C1 segment of cervical spinal cord (tissue), 14 donors: ENCODE measurements at regions not wholly inside any gene's neighbourhood (a gene's known extent, or its start where the extent isn't known, plus 50 kb on each side); places are given as distances from the start of the nearest gene placed in this dataset.

Experiments used
- DNase-seq, 14 donors: peaks; one replicate each; lab custom pipeline; 2025; lab: John Stamatoyannopoulos, UW

GRCh38 chr7:117929237-117929636, 56.0 kb upstream of the CTTNBP2 start:
- DNase-seq: no peak

- no peak for DNase-seq
These were observed 58.1 kb upstream of the CTTNBP2 start for GRCh38 chr7:117931314-117931713.

GRCh38 chr7:117937049-117937752, 64.0 kb upstream of the CTTNBP2 start:
- no peak for DNase-seq

GRCh38 chr7:117937753-117938483, 64.7 kb upstream of the CTTNBP2 start:
- DNase-seq: no peak

- DNase-seq: no peak
These were observed 68.0 kb upstream of the CTTNBP2 start for GRCh38 chr7:117941138-117941810.

- no peak for DNase-seq
These were observed 69.5 kb upstream of the CTTNBP2 start for GRCh38 chr7:117942780-117943179.

- DNase-seq: no peak
These were observed 71.6 kb upstream of the CTTNBP2 start for GRCh38 chr7:117944886-117945285.

- DNase-seq: peak in 1 of 14 donors; percentile 46
These were observed 73.0 kb upstream of the CTTNBP2 start for GRCh38 chr7:117946151-117946633.

- no peak for DNase-seq
These were observed 76.0 kb upstream of the CTTNBP2 start for GRCh38 chr7:117949232-117949631.

GRCh38 chr7:117950601-117951260, 77.5 kb upstream of the CTTNBP2 start:
- DNase-seq: no peak

GRCh38 chr7:117951285-117951684, 78.0 kb upstream of the CTTNBP2 start:
- no peak for DNase-seq

GRCh38 chr7:117951691-117952280, 78.5 kb upstream of the CTTNBP2 start:
- no peak for DNase-seq

- no peak for DNase-seq
These were observed 81.8 kb upstream of the CTTNBP2 start for GRCh38 chr7:117955046-117955445.

GRCh38 chr7:117960351-117960750, 87.1 kb upstream of the CTTNBP2 start:
- no peak for DNase-seq

GRCh38 chr7:117961235-117961634, 88.0 kb upstream of the CTTNBP2 start:
- peak in 1 of 14 donors; percentile 22 for DNase-seq

- DNase-seq: no peak
These were observed 89.2 kb upstream of the CTTNBP2 start for GRCh38 chr7:117962366-117962994.

GRCh38 chr7:117963264-117964197, 90.3 kb upstream of the CTTNBP2 start:
- DNase-seq: no peak

GRCh38 chr7:117970801-117971200, 97.6 kb upstream of the CTTNBP2 start:
- DNase-seq: no peak

GRCh38 chr7:117971556-117972244, 98.5 kb upstream of the CTTNBP2 start:
- no peak for DNase-seq
